Neuronal stem cell (in vitro differentiated cells): ENCODE measurements at regions not wholly inside any gene's neighbourhood (a gene's known extent, or its start where the extent isn't known, plus 50 kb on each side); places are given as distances from the start of the nearest gene placed in this dataset.
A peak's percentile ranks its signal among the peaks of the same experiment; 100 is the strongest.

Experiments
- DNase-seq: peaks from one replicate; pipeline ENCODE4 v3.0.0-alpha.2; 2013; ENCODE audit warnings: low spot score
- H2AFZ ChIP-seq: one replicate; pipeline ENCODE4 v1.6.1; 2013; ENCODE audit warnings: mild to moderate bottlenecking, low read length, inconsistent platforms
- H2AK5ac ChIP-seq: 2 replicates; pipeline ENCODE4 v1.6.1; 2013; ENCODE audit warnings: low read depth, mild to moderate bottlenecking, inconsistent platforms, low read length, moderate library complexity, mixed read lengths
- H2BK120ac ChIP-seq: 2 replicates; pipeline ENCODE4 v1.6.1; 2013; ENCODE audit warnings: low read depth, mild to moderate bottlenecking, inconsistent platforms, low read length, moderate library complexity, mixed read lengths
- H2BK12ac ChIP-seq: one replicate; pipeline ENCODE4 v1.6.1; 2013; ENCODE audit warnings: low read length, inconsistent platforms
- H2BK15ac ChIP-seq: 2 replicates; pipeline ENCODE4 v1.6.1; 2013; ENCODE audit warnings: mild to moderate bottlenecking, low read length, inconsistent platforms, mixed read lengths
- H2BK5ac ChIP-seq: one replicate; pipeline ENCODE4 v1.6.1; 2013; ENCODE audit warnings: inconsistent platforms, mild to moderate bottlenecking, low read length, moderate library complexity
- H3K14ac ChIP-seq: one replicate; pipeline ENCODE4 v1.6.1; 2013; ENCODE audit warnings: low read length, inconsistent platforms
- H3K18ac ChIP-seq: 2 replicates; pipeline ENCODE4 v1.6.1; 2013; ENCODE audit warnings: low read length, inconsistent platforms
- H3K23ac ChIP-seq: 2 replicates; pipeline ENCODE4 v1.6.1; 2013; ENCODE audit warnings: low read depth, mild to moderate bottlenecking, mixed read lengths, low read length, inconsistent platforms; ENCODE audit not compliant: poor library complexity
- H3K27ac ChIP-seq: replicated peaks from 3 replicates; pipeline ENCODE4 v1.5.1; 2013; ENCODE audit warnings: low read length, inconsistent platforms
- H3K27me3 ChIP-seq, 3 experiments: 2 replicates each; pipeline ENCODE4 v1.6.1; 2013; ENCODE audit warnings: low read length in 3 of 3, mild to moderate bottlenecking in 2 of 3, inconsistent platforms in 1 of 3, low read depth in 1 of 3, mixed read lengths in 1 of 3, moderate library complexity in 1 of 3; ENCODE audit not compliant: control insufficient read depth in 3 of 3, insufficient read depth in 3 of 3
- H3K36me3 ChIP-seq, 2 donors: replicated peaks in 1 of 2; 2 replicates each; pipeline ENCODE4 v1.6.1; 2013; ENCODE audit warnings: low read length in 2 of 2; ENCODE audit not compliant: control insufficient read depth in 2 of 2, insufficient read depth in 2 of 2
- H3K4ac ChIP-seq: 2 replicates; pipeline ENCODE4 v1.6.1; 2013; ENCODE audit warnings: inconsistent platforms, mild to moderate bottlenecking, low read length, moderate library complexity
- H3K4me1 ChIP-seq, 2 donors: 1 replicate in 1 of 2; 2 replicates in 1 of 2; pipeline ENCODE4 v1.6.1; 2013; ENCODE audit warnings: low read length in 2 of 2, low read depth in 1 of 2; ENCODE audit not compliant: control insufficient read depth in 2 of 2, insufficient read depth in 1 of 2
- H3K4me2 ChIP-seq: one replicate; pipeline ENCODE4 v1.6.1; 2013; ENCODE audit warnings: mild to moderate bottlenecking, low read length, inconsistent platforms; ENCODE audit not compliant: insufficient read depth, poor library complexity, severe bottlenecking
- H3K4me3 ChIP-seq, 2 donors: 2 replicates each; pipeline ENCODE4 v1.5.1; 2013; ENCODE audit warnings: low read length in 2 of 2, mild to moderate bottlenecking in 2 of 2, inconsistent platforms in 1 of 2, moderate library complexity in 1 of 2
- H3K79me1 ChIP-seq: one replicate; pipeline ENCODE4 v1.6.1; 2013; ENCODE audit warnings: low read depth, mild to moderate bottlenecking, inconsistent platforms, low read length, moderate library complexity
- H3K9ac ChIP-seq: one replicate; pipeline ENCODE4 v1.6.1; 2013; ENCODE audit warnings: mild to moderate bottlenecking, low read depth, low read length, inconsistent platforms; ENCODE audit not compliant: poor library complexity
- H3K9me3 ChIP-seq, 2 donors: replicated peaks in 1 of 2; 2 replicates each; pipeline versions ENCODE3 to v1.6.1; 2013; ENCODE audit warnings: low read length in 2 of 2, mild to moderate bottlenecking in 2 of 2, inconsistent platforms in 1 of 2, low read depth in 1 of 2, mixed read lengths in 1 of 2, moderate library complexity in 1 of 2; ENCODE audit not compliant: control insufficient read depth in 2 of 2, insufficient read depth in 1 of 2
- H4K8ac ChIP-seq: one replicate; pipeline ENCODE4 v1.6.1; 2013; ENCODE audit warnings: low read depth, mild to moderate bottlenecking, inconsistent platforms, low read length, moderate library complexity
- H4K91ac ChIP-seq: one replicate; pipeline ENCODE4 v1.6.1; 2013; ENCODE audit warnings: low read length, low read depth, mild to moderate bottlenecking, inconsistent platforms; ENCODE audit not compliant: poor library complexity
- WGBS, 2 donors: extraction: QIAGEN DNeasy Blood & Tissue Kit; methylation state at CpG; one replicate each; pipeline ENCODE4 v1.1.7; 2013; ENCODE audit warnings: missing lambda C conversion rate in 2 of 2, mixed read lengths in 1 of 2; ENCODE audit not compliant: insufficient read length in 2 of 2, insufficient replicate concordance in 1 of 2; ENCODE audit errors: extremely low coverage in 2 of 2; 5-methylcytosine and 5-hydroxymethylcytosine counted together

GRCh38 chr1:2927393-2928360 is 93.6 kb upstream of the ACTRT2 start:
- Histone ChIP-seq H3K4me1 (no peaks in the 10 kb centered on the region), H3K79me1 (peaks cover 2% of the 10 kb centered on the region), H3K9ac (no peak overlapping the region), H3K27ac (no peak overlapping the region), H3K9me3 (peaks cover 0 to 4% of the 10 kb centered on the region in 2 donors), H3K23ac (no peak overlapping the region), H2BK15ac (no peak overlapping the region), H2BK12ac (no peak overlapping the region), H3K14ac (no peak overlapping the region), H3K27me3 (peaks cover 0 to 81% (median 0%) of the 10 kb centered on the region in 3 experiments), H3K4me3 (no peak overlapping the region), H4K8ac (no peak overlapping the region), H2AK5ac (peak overlapping the region; percentile 63), H4K91ac (peak overlapping the region; percentile 95), H3K36me3 (no peaks in the 10 kb centered on the region), H2BK5ac (no peak overlapping the region), H3K4ac (no peak overlapping the region), H2AFZ (no peak overlapping the region), H3K18ac (no peak overlapping the region), H3K4me2 (no peak overlapping the region), H2BK120ac (no peak overlapping the region)
- no CpG with 5 or more reads among the region's 40 CpGs for WGBS, 2 donors
- no peak for DNase-seq

DNA sequence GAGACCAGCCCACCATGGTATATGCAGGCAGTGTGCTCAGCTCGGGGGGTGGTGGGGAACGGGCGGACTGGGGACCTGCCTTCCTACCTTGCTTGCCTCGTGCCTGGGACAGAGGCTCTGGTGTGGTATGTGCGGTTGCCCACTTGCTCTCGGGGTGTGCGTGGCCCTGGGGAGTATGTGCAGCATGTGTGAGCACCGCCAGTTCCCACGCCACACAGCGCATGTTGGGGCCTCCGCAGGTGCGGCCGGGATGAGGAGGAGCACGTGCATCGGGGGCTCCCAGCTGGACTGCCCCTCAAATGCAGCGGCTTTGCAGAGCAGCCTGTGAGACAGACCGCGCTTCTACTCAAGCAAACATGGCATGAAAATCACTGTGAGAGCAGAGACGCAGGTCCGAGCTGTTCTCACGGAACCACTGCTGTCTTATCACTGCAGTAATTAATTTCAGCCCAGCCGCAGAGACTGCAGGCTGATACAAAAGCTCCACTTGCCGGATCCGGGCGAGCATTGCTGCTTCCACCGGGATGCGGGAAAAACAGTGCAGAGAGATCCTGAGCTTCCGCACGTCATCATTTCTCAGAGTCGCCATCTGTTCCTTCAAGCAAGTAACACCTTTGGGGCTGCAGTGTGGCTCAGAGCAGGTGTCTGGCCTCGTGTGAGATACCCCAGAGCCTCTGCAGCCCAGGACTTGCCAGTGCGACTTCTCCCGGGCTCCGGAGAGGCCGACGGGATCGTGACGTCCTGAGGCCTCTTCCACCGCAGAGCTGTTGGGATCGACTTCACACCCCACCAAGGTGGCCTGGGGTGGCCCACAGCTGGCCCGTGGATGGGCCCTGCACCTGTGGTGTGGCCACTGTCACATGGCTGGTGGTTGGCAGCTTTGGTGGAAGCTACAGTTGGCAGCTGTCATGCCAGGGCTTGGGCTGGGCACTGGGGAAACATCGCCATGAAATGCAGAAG is 92.6 kb upstream of the ACTRT2 start:
- Histone ChIP-seq H3K36me3 (no peaks in the 10 kb centered on the region), H2AFZ (no peak overlapping the region), H3K4me2 (no peak overlapping the region), H2AK5ac (peak overlapping the region; percentile 63), H3K9me3 (peaks cover 0 to 4% of the 10 kb centered on the region in 2 donors), H3K27me3 (peaks cover 0 to 91% (median 0%) of the 10 kb centered on the region in 3 experiments), H2BK120ac (no peak overlapping the region), H2BK12ac (no peak overlapping the region), H2BK15ac (no peak overlapping the region), H3K79me1 (no peaks in the 10 kb centered on the region), H3K23ac (peak overlapping the region; percentile 85), H3K4me3 (no peak overlapping the region), H3K14ac (peak overlapping the region; percentile 71), H3K4ac (no peak overlapping the region), H3K18ac (peak overlapping the region; percentile 48), H3K4me1 (no peaks in the 10 kb centered on the region), H3K27ac (no peak overlapping the region), H4K8ac (no peak overlapping the region), H2BK5ac (no peak overlapping the region), H4K91ac (peak overlapping the region; percentile 95), H3K9ac (no peak overlapping the region)
- no peak for DNase-seq
- no CpG with 5 or more reads among the region's 42 CpGs for WGBS, 2 donors

- H2BK120ac ChIP-seq = no peak overlapping the region
- no peak overlapping the region for H3K18ac ChIP-seq
- no peak overlapping the region for H2AFZ ChIP-seq
- no peak overlapping the region for H3K14ac ChIP-seq
- no CpG with 5 or more reads among the region's 5 CpGs for WGBS, 2 donors
- H3K4me3 ChIP-seq = no peak overlapping the region
- H3K27me3 ChIP-seq = peaks cover 0 to 96% (median 0%) of the 10 kb centered on the region in 3 experiments
- no peak overlapping the region for H3K4ac ChIP-seq
- H3K4me2 ChIP-seq = no peak overlapping the region
- no peak overlapping the region for H3K9ac ChIP-seq
- no peak overlapping the region for H3K23ac ChIP-seq
- H3K9me3 ChIP-seq = peaks cover 0 to 4% of the 10 kb centered on the region in 2 donors
- no peak for DNase-seq
- H2AK5ac ChIP-seq = no peak overlapping the region
- H2BK5ac ChIP-seq = no peak overlapping the region
- H2BK15ac ChIP-seq = no peak overlapping the region
- no peak overlapping the region for H4K8ac ChIP-seq
- no peaks in the 10 kb centered on the region for H3K4me1 ChIP-seq
- no peak overlapping the region for H3K27ac ChIP-seq
- H3K36me3 ChIP-seq = no peaks in the 10 kb centered on the region
- no peaks in the 10 kb centered on the region for H3K79me1 ChIP-seq
- no peak overlapping the region for H4K91ac ChIP-seq
- H2BK12ac ChIP-seq = no peak overlapping the region
Observed at GRCh38 chr1:2929335-2929734, 91.9 kb upstream of the ACTRT2 start.
